ENCODE measurements at regions not wholly inside any gene's neighbourhood (a gene's known extent, or its start where the extent isn't known, plus 50 kb on each side); places are given as distances from the start of the nearest gene placed in this dataset.

- no peak for ATAC-seq
- intact Hi-C loops (cut with micrococcal nuclease) = no loop called here
Observed at GRCh38 chr14:26067786-26068459, 529.9 kb downstream of the NOVA1 start.

More at GRCh38 chr14:26067786-26068459, 529.9 kb downstream of the NOVA1 start:
- Histone ChIP-seq H3K4me2 (ENCODE audit: low read length) (no peak overlapping the region), H3K27ac (ENCODE audit: low read depth, low read length) (no peak overlapping the region), H3K4me1 (ENCODE audit: control insufficient read depth in 1 of 2, insufficient read depth in 2 of 2, low read length in 2 of 2) (no peaks in the 10 kb centered on the region), H3K9me3 (ENCODE audit: control insufficient read depth in 1 of 2, insufficient read depth in 1 of 2, low read depth in 1 of 2, low read length in 2 of 2) (peaks cover 16 to 22% of the 10 kb centered on the region in 2 experiments; a peak in 2 of 4 replicates), H3K9ac (ENCODE audit: low read length) (no peak overlapping the region), H3K79me2 (ENCODE audit: insufficient read depth, low read length) (no peaks in the 10 kb centered on the region), H3K9me2 (ENCODE audit: insufficient read depth) (no peaks in the 10 kb centered on the region), H2AFZ (ENCODE audit: low read depth, low read length, poor library complexity, severe bottlenecking) (no peak overlapping the region), H3K36me3 (ENCODE audit: control insufficient read depth in 1 of 2, insufficient read depth in 2 of 2, low read length in 2 of 2) (no peaks in the 10 kb centered on the region), H4K20me1 (ENCODE audit: insufficient read depth) (no peaks in the 10 kb centered on the region), H3K4me3 (replicated peaks in 1 of 2; ENCODE audit: low read depth in 1 of 2, low read length in 2 of 2) (no peak overlapping the region), H3K27me3 (ENCODE audit: insufficient read depth, low read length) (no peaks in the 10 kb centered on the region)
- TF ChIP-seq FOSL1 (IDR thresholded peaks at IDR 0.05; ENCODE audit: low read depth) = no peak
- TF ChIP-seq CBX3 (IDR thresholded peaks at IDR 0.05; ENCODE audit: low read depth) = no peak
- no peak for TF ChIP-seq POLR2AphosphoS5 (IDR thresholded peaks at IDR 0.05; ENCODE audit: low read depth, low read length)
- TF ChIP-seq SP1 (IDR thresholded peaks at IDR 0.05; ENCODE audit: low read depth) = no peak
- no peak for TF ChIP-seq EGR1 (IDR thresholded peaks at IDR 0.05; ENCODE audit: low read depth)
- TF ChIP-seq EZH2phosphoT487 (IDR thresholded peaks at IDR 0.05; ENCODE audit: borderline replicate concordance) = no peak
- no peak for TF ChIP-seq RAD21 (IDR thresholded peaks at IDR 0.05; ENCODE audit: low read depth)
- no peak for TF ChIP-seq ZBTB33 (IDR thresholded peaks at IDR 0.05; ENCODE audit: extremely low read depth, insufficient replicate concordance, low read length)
- no peak for TF ChIP-seq MAX (IDR thresholded peaks at IDR 0.05)
- TF ChIP-seq SIN3A (IDR thresholded peaks at IDR 0.05; ENCODE audit: low read depth) = no peak
- TF ChIP-seq REST (IDR thresholded peaks at IDR 0.05; ENCODE audit: low read depth) = no peak
- no peak for TF ChIP-seq CTCF (IDR thresholded peaks at IDR 0.05 in 2 of 3, conservative IDR thresholded peaks at IDR 0.05 in 1 of 3; ENCODE audit: borderline replicate concordance in 1 of 3, insufficient read depth in 1 of 3, low read depth in 2 of 3, low read length in 2 of 3)
- no peak for TF ChIP-seq ZFX (IDR thresholded peaks at IDR 0.05)
- no TSS peak for BruUV-seq (replicated peaks)
- ChIA-PET POLR2A (no interaction called here), RAD21 (ENCODE audit: low non-redundant PET in 1 of 2, low total read pairs in 2 of 2, uncharacterized antibody in 2 of 2, unreplicated experiment in 2 of 2) (no interaction called here), CTCF (no interaction called here)
- no peak for DNase-seq (ENCODE audit: low read depth, low spot score)

Measured in HCT116 (cell line).